ENCODE measurements at regions not wholly inside any gene's neighbourhood (a gene's known extent, or its start where the extent isn't known, plus 50 kb on each side); places are given as distances from the start of the nearest gene placed in this dataset.

GRCh38 chr4:129583868-129584267 is 487.9 kb downstream of the C4orf33 start:
- TF ChIP-seq CTCF (IDR thresholded peaks at IDR 0.05), result no peak
- no peak for TF ChIP-seq POLR2A (IDR thresholded peaks at IDR 0.05)
